Fibroblast of lung (primary cell): ENCODE measurements at regions not wholly inside any gene's neighbourhood (a gene's known extent, or its start where the extent isn't known, plus 50 kb on each side); places are given as distances from the start of the nearest gene placed in this dataset.

Experiments used
- DNase-seq, 2 donors: peaks; one replicate each; pipeline versions ENCODE4 v3.0.0 to v3.0.0-alpha.2; 2010; ENCODE audit warnings: low read depth in 2 of 2
- H2AFZ ChIP-seq: 2 replicates; pipeline ENCODE4 v1.5.1; 2012; ENCODE audit warnings: low read length, control low read depth, inconsistent platforms
- H3K27ac ChIP-seq: 2 replicates; pipeline ENCODE4 v1.5.1; 2011; ENCODE audit warnings: low read length, control low read depth; ENCODE audit not compliant: insufficient read depth
- H3K27me3 ChIP-seq: 2 replicates; pipeline ENCODE4 v1.5.1; 2011; ENCODE audit warnings: mild to moderate bottlenecking, low read length; ENCODE audit not compliant: control insufficient read depth, insufficient read depth
- H3K36me3 ChIP-seq: 2 replicates; pipeline ENCODE4 v1.5.1; 2011; ENCODE audit warnings: low read length; ENCODE audit not compliant: control insufficient read depth, insufficient read depth
- H3K4me1 ChIP-seq: 2 replicates; pipeline ENCODE4 v1.5.1; 2011; ENCODE audit warnings: low read length; ENCODE audit not compliant: control insufficient read depth, insufficient read depth; ENCODE audit errors: extremely low read depth
- H3K4me2 ChIP-seq: 2 replicates; pipeline ENCODE4 v1.5.1; 2011; ENCODE audit warnings: low read length, control low read depth; ENCODE audit not compliant: insufficient read depth; ENCODE audit errors: extremely low read depth
- H3K4me3 ChIP-seq, 4 experiments: fragments of 200-600 bp in 1 of 4; sonication (generic) in 1 of 4; replicated peaks in 1 of 4; 2 replicates each; pipeline ENCODE4 v1.5.1; 2011 to 2016; ENCODE audit warnings: low read length in 4 of 4, low read depth in 3 of 4, mild to moderate bottlenecking in 3 of 4, control low read depth in 2 of 4, inconsistent platforms in 1 of 4, mixed read lengths in 1 of 4; ENCODE audit not compliant: insufficient read depth in 1 of 4; ENCODE audit errors: control extremely low read depth in 1 of 4
- H3K79me2 ChIP-seq: 2 replicates; pipeline ENCODE4 v1.5.1; 2012; ENCODE audit warnings: mild to moderate bottlenecking, low read length, inconsistent platforms; ENCODE audit not compliant: control insufficient read depth, insufficient read depth
- H3K9ac ChIP-seq: 2 replicates; pipeline ENCODE4 v1.5.1; 2011; ENCODE audit warnings: mild to moderate bottlenecking, low read length, control low read depth; ENCODE audit not compliant: insufficient read depth
- H3K9me3 ChIP-seq: 2 replicates; pipeline ENCODE4 v1.5.1; 2012; ENCODE audit warnings: low read depth, low read length; ENCODE audit not compliant: control insufficient read depth, insufficient read depth
- H4K20me1 ChIP-seq: 2 replicates; pipeline ENCODE4 v1.5.1; 2011; ENCODE audit warnings: low read length; ENCODE audit not compliant: control insufficient read depth, insufficient read depth; ENCODE audit errors: extremely low read depth
- CTCF ChIP-seq, 2 donors: IDR thresholded peaks in 1 of 2; conservative IDR thresholded peaks in 1 of 2; 1 replicate in 1 of 2; 2 replicates in 1 of 2; pipeline ENCODE4 v1.5.1; 2011 to 2012; ENCODE audit warnings: low read length in 2 of 2, control low read depth in 1 of 2, inconsistent platforms in 1 of 2, low read depth in 1 of 2, mild to moderate bottlenecking in 1 of 2
- EZH2 ChIP-seq: IDR thresholded peaks from 2 replicates; pipeline ENCODE4 v1.5.1; 2012; ENCODE audit warnings: low read length, control low read depth, mild to moderate bottlenecking; ENCODE audit errors: missing control alignments

DNA sequence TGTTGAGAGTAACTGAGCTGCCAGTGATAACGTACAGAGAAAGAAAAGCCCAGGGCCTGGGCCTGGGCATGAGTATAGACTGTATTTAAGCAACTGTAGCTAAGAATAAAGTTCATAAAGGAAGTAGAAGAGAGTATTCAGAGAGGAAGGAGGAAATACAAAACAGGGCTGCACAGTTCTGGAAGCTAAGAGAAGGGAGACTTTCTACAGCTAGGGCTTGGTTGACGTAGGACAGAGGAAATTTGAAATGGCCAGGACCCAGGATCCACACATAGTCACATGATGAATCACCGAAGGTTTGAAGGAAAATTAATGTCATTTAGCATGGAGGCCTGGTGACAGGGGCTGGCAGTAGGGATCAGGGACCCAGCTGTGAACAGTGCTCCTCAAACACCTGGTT is 66.7 kb downstream of the ARL4A start:
- no peaks in the 10 kb centered on the region for H3K36me3 ChIP-seq
- no peak for TF ChIP-seq EZH2
- TF ChIP-seq CTCF (conservative IDR thresholded peaks at IDR 0.05 in 1 of 2, IDR thresholded peaks at IDR 0.05 in 1 of 2; ENCODE audit: low read depth in 1 of 2, low read length in 2 of 2), result no peak
- H3K9me3 ChIP-seq, result no peaks in the 10 kb centered on the region
- H3K9ac ChIP-seq, result no peak overlapping the region
- no peaks in the 10 kb centered on the region for H3K27me3 ChIP-seq
- H3K79me2 ChIP-seq, result no peaks in the 10 kb centered on the region
- no peak overlapping the region for H3K4me2 ChIP-seq
- no peak overlapping the region for H2AFZ ChIP-seq
- H3K4me3 ChIP-seq, result no peak overlapping the region
- H3K4me1 ChIP-seq, result peaks cover 6% of the 10 kb centered on the region
- peak in 1 of 2 donors; percentile 67 for DNase-seq
- H3K27ac ChIP-seq, result no peak overlapping the region
- no peaks in the 10 kb centered on the region for H4K20me1 ChIP-seq

DNA sequence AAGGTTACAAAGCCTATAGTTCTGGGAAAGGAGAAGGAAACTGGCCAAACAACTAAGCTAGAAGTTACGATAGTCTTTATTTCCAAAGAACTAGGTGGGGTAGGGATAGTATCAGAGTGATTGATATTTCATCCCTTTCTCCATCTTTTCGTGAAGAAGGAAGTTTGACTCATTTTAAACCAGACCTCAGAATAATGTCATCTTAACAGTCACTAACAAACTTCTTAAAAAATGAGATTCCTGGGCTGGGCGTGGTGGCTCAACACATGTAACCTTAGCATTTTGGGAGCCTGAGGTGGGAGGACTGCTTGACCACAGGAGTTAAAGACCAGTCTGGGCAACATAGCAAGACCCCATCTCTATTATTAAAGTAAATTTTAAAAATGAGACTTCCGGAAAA is 69.4 kb downstream of the ARL4A start:
- Histone ChIP-seq H3K36me3 (no peaks in the 10 kb centered on the region), H3K4me2 (no peak overlapping the region), H3K9ac (no peak overlapping the region), H3K9me3 (no peaks in the 10 kb centered on the region), H3K4me3 (no peak overlapping the region), H2AFZ (no peak overlapping the region), H3K27ac (no peak overlapping the region), H3K27me3 (no peaks in the 10 kb centered on the region), H4K20me1 (no peaks in the 10 kb centered on the region), H3K79me2 (no peaks in the 10 kb centered on the region), H3K4me1 (peaks cover 6% of the 10 kb centered on the region)
- TF ChIP-seq CTCF (conservative IDR thresholded peaks at IDR 0.05 in 1 of 2, IDR thresholded peaks at IDR 0.05 in 1 of 2; ENCODE audit: low read depth in 1 of 2, low read length in 2 of 2) (no peak), EZH2 (no peak)
- DNase-seq, result peak in 1 of 2 donors; percentile 81

DNA sequence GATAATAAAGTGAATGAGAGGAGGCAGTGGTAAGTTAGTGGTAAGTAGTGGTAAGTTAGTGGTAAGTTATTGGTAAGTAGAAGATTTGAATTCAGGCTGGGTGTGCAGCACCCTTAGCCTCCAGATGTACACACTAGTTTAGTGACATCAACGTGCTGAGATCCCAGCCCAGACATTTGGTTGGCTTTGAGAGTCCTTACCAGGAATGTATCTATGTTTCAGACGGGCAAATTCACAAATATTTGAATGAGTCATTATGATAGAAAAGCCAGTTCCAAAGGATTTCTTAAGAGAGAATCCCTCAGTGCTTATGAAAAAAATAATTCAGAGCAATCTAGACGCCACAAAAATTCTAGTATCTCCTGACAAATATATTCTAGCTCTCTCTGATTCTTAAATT is 70.0 kb downstream of the ARL4A start:
- DNase-seq, result peak; percentile 92 to 95
- no peak overlapping the region for H3K4me3 ChIP-seq
- no peak overlapping the region for H3K27ac ChIP-seq
- H4K20me1 ChIP-seq, result no peaks in the 10 kb centered on the region
- no peak overlapping the region for H3K9ac ChIP-seq
- no peak for TF ChIP-seq CTCF (conservative IDR thresholded peaks at IDR 0.05 in 1 of 2, IDR thresholded peaks at IDR 0.05 in 1 of 2; ENCODE audit: low read depth in 1 of 2, low read length in 2 of 2)
- no peak for TF ChIP-seq EZH2
- no peak overlapping the region for H3K4me2 ChIP-seq
- H3K27me3 ChIP-seq, result no peaks in the 10 kb centered on the region
- H3K79me2 ChIP-seq, result no peaks in the 10 kb centered on the region
- H3K9me3 ChIP-seq, result no peaks in the 10 kb centered on the region
- H3K36me3 ChIP-seq, result no peaks in the 10 kb centered on the region
- peaks cover 6% of the 10 kb centered on the region for H3K4me1 ChIP-seq
- no peak overlapping the region for H2AFZ ChIP-seq
